ENCODE measurements at regions not wholly inside any gene's neighbourhood (a gene's known extent, or its start where the extent isn't known, plus 50 kb on each side); places are given as distances from the start of the nearest gene placed in this dataset.

- no CpG with 5 or more reads among the region's 2 CpGs for WGBS (ENCODE audit: insufficient coverage)
- Histone ChIP-seq H3K27me3 (replicated peaks in 1 of 4; ENCODE audit: control extremely low read depth in 1 of 4, control insufficient read depth in 3 of 4, insufficient read depth in 4 of 4, low read length in 3 of 4) (no peaks in the 10 kb centered on the region), H3K79me2 (ENCODE audit: control insufficient read depth, insufficient read depth, low read length) (no peaks in the 10 kb centered on the region), H4K20me1 (ENCODE audit: control insufficient read depth, insufficient read depth, low read length, poor library complexity, severe bottlenecking) (no peaks in the 10 kb centered on the region), H3K4me2 (replicated peaks; ENCODE audit: low read depth, low read length, poor library complexity, severe bottlenecking) (no peak overlapping the region), H3K4me3 (ENCODE audit: control extremely low read depth in 1 of 5, extremely low read depth in 1 of 5, insufficient read depth in 1 of 5, low read depth in 2 of 5, low read length in 4 of 5) (no peak overlapping the region), H3K4me1 (ENCODE audit: control insufficient read depth in 2 of 2, insufficient read depth in 2 of 2, low read length in 2 of 2) (no peaks in the 10 kb centered on the region), H3K36me3 (replicated peaks in 1 of 2; ENCODE audit: control extremely low read depth in 1 of 2, control insufficient read depth in 1 of 2, extremely low read depth in 1 of 2, insufficient read depth in 2 of 2, low read length in 1 of 2) (no peaks in the 10 kb centered on the region), H2AFZ (ENCODE audit: insufficient read depth, low read depth, low read length, poor library complexity, severe bottlenecking) (no peak overlapping the region), H3K9me3 (ENCODE audit: control extremely low read depth in 1 of 3, control insufficient read depth in 2 of 3, insufficient read depth in 1 of 3, low read length in 2 of 3) (no peaks in the 10 kb centered on the region), H3K9ac (ENCODE audit: low read length) (no peak overlapping the region), H3K27ac (ENCODE audit: low read length in 2 of 2) (no peak overlapping the region)
- Mint-ChIP-seq H3K4me3 (no peak overlapping the region), H3K27ac (no peak overlapping the region), H3K4me1 (no peaks in the 10 kb centered on the region), H3K9me3 (ENCODE audit: insufficient read depth) (no peaks in the 10 kb centered on the region), H3K27me3 (peaks cover 15% of the 10 kb centered on the region)
- ATAC-seq (ENCODE audit: low read depth) = no peak
- ChIA-PET POLR2A (no interaction called here), CTCF (interaction anchor here (0.6 kb wide), 1 partner anchor 408 kb away, joined by 3 read pairs; no protein-coding TSS in a partner anchor)
- no peak for DNase-seq
- TF ChIP-seq EZH2 (IDR thresholded peaks at IDR 0.05; ENCODE audit: borderline replicate concordance, insufficient read depth, low read depth, low read length, poor library complexity, severe bottlenecking) = no peak
- intact Hi-C loops (cut with micrococcal nuclease) = no loop called here
Measured at GRCh38 chr18:53918091-53918490, 306.4 kb downstream of the MBD2 start.

GRCh38 chr18:53911200-53911599 lies 313.3 kb downstream of the MBD2 start:
- no peak overlapping the region for H2AFZ ChIP-seq (ENCODE audit: insufficient read depth, low read depth, low read length, poor library complexity, severe bottlenecking)
- intact Hi-C loops (cut with micrococcal nuclease) = no loop called here
- no peaks in the 10 kb centered on the region for H3K9me3 ChIP-seq (ENCODE audit: control extremely low read depth in 1 of 3, control insufficient read depth in 2 of 3, insufficient read depth in 1 of 3, low read length in 2 of 3)
- H3K9me3 Mint-ChIP-seq (ENCODE audit: insufficient read depth) = peaks cover 3% of the 10 kb centered on the region
- no CpG with 5 or more reads among the region's 2 CpGs for WGBS (ENCODE audit: insufficient coverage)
- H3K4me1 ChIP-seq (ENCODE audit: control insufficient read depth in 2 of 2, insufficient read depth in 2 of 2, low read length in 2 of 2) = no peaks in the 10 kb centered on the region
- DNase-seq (no peak), ATAC-seq (ENCODE audit: low read depth) (no peak)
- H3K79me2 ChIP-seq (ENCODE audit: control insufficient read depth, insufficient read depth, low read length) = no peaks in the 10 kb centered on the region
- H3K4me2 ChIP-seq (replicated peaks; ENCODE audit: low read depth, low read length, poor library complexity, severe bottlenecking) = no peak overlapping the region
- ChIA-PET POLR2A (no interaction called here), CTCF (no interaction called here)
- H3K9ac ChIP-seq (ENCODE audit: low read length) = no peak overlapping the region
- no peaks in the 10 kb centered on the region for H3K27me3 Mint-ChIP-seq
- H3K4me3 ChIP-seq (ENCODE audit: control extremely low read depth in 1 of 5, extremely low read depth in 1 of 5, insufficient read depth in 1 of 5, low read depth in 2 of 5, low read length in 4 of 5) = no peak overlapping the region
- H3K27me3 ChIP-seq (replicated peaks in 1 of 4; ENCODE audit: control extremely low read depth in 1 of 4, control insufficient read depth in 3 of 4, insufficient read depth in 4 of 4, low read length in 3 of 4) = no peaks in the 10 kb centered on the region
- H3K4me3 Mint-ChIP-seq = no peak overlapping the region
- H3K27ac Mint-ChIP-seq = no peak overlapping the region
- TF ChIP-seq EZH2 (IDR thresholded peaks at IDR 0.05; ENCODE audit: borderline replicate concordance, insufficient read depth, low read depth, low read length, poor library complexity, severe bottlenecking) = no peak
- TF ChIP-seq CTCF (IDR thresholded peaks at IDR 0.05) = no peak
- no peaks in the 10 kb centered on the region for H3K36me3 ChIP-seq (replicated peaks in 1 of 2; ENCODE audit: control extremely low read depth in 1 of 2, control insufficient read depth in 1 of 2, extremely low read depth in 1 of 2, insufficient read depth in 2 of 2, low read length in 1 of 2)
- H3K4me1 Mint-ChIP-seq = no peaks in the 10 kb centered on the region
- H4K20me1 ChIP-seq (ENCODE audit: control insufficient read depth, insufficient read depth, low read length, poor library complexity, severe bottlenecking) = no peaks in the 10 kb centered on the region
- no peak overlapping the region for H3K27ac ChIP-seq (ENCODE audit: low read length in 2 of 2)

Measured in B cell (primary cell).